GM12801 (cell line): ENCODE measurements at regions not wholly inside any gene's neighbourhood (a gene's known extent, or its start where the extent isn't known, plus 50 kb on each side); places are given as distances from the start of the nearest gene placed in this dataset.

Experiments used
- CTCF ChIP-seq: IDR thresholded peaks from one replicate; pipeline ENCODE4 v1.5.1; 2011; ENCODE audit warnings: control low read depth; ENCODE audit not compliant: insufficient read length; ENCODE audit errors: extremely low read depth

- TF ChIP-seq CTCF: no peak
Measured at GRCh38 chr1:101603726-101604125, 366.9 kb downstream of the S1PR1 start.

- TF ChIP-seq CTCF: no peak
Measured at GRCh38 chr1:101605878-101606277, 369.1 kb downstream of the S1PR1 start.

GRCh38 chr1:101613546-101613945 lies 376.7 kb downstream of the S1PR1 start:
- no peak for TF ChIP-seq CTCF

- TF ChIP-seq CTCF: no peak
Measured at GRCh38 chr1:101618900-101619299, 377.8 kb downstream of the OLFM3 start.

DNA sequence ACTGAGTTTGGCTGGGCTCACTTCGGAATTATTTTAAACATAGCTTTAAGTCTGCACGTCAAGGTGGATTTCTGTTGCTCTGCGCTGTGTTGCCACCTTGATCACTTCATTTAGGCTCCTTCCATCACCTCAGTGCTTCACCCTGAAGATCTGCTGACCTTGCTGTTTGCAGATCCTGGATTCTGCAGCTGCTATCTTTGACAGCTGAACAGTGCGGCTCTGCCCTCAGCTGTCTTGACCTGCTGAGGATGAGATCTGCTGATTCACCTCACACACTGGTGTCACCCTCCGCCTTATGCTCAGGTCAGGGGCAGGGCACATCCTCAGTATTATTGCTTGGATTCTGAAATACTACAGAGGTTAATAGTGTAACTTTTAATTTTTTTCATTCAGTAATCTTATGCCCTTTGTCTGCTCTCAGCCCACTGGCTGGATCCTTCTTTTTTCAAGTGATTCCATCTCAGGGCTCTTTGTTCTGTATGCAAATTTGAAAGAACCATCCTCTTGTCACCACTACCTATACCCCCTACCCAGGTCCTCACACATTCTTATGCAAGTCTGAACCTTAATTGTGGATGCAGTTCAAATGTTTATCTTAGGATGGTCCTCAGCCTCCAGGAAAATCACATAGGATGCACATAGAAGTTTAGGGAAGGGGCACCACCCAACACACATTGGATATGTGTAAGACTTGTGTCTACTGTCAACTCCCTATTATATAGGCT lies 364.0 kb downstream of the OLFM3 start:
- TF ChIP-seq CTCF: no peak

- TF ChIP-seq CTCF: no peak
Measured at GRCh38 chr1:101645810-101646209, 350.9 kb downstream of the OLFM3 start.

- TF ChIP-seq CTCF: no peak
Measured at GRCh38 chr1:101652484-101652883, 344.2 kb downstream of the OLFM3 start.

GRCh38 chr1:101653482-101653946 lies 343.2 kb downstream of the OLFM3 start:
- TF ChIP-seq CTCF: no peak
